HCT116 (cell line): ENCODE measurements at regions not wholly inside any gene's neighbourhood (a gene's known extent, or its start where the extent isn't known, plus 50 kb on each side); places are given as distances from the start of the nearest gene placed in this dataset.
A peak's percentile ranks its signal among the peaks of the same experiment; 100 is the strongest.

Experiments used
- ATAC-seq: fragments of 200-7000 bp; cut with Tn5 transposase; 2 replicates; pipeline ENCODE4 v1.9.1; 2020; ENCODE audit warnings: mild to moderate bottlenecking, moderate library complexity
- BruUV-seq: library from RNA; stranded (reverse); fragments of 400-500 nt; replicated peaks from 2 replicates; lab custom pipeline; 2021; lab: Mats Ljungman, UMichigan
- CTCF ChIA-PET: fragments of 300-600 bp; sonication (Branson Sonifier 250); formaldehyde crosslinking; loops from one replicate; lab custom pipeline; 2021; ENCODE audit warnings: antibody characterized with exemption; lab: Charles Lee
- POLR2A ChIA-PET: fragments of 300-600, 350-600 bp; sonication (Branson Sonifier 250); formaldehyde crosslinking; loops from one replicate; lab custom pipeline; 2021; ENCODE audit warnings: antibody characterized with exemption; lab: Charles Lee
- RAD21 ChIA-PET, 2 experiments: fragments of 300-600 bp; sonication (Branson Sonifier 250); formaldehyde crosslinking; loops; one replicate each; lab custom pipeline; 2023; ENCODE audit warnings: low total read pairs in 2 of 2; ENCODE audit not compliant: uncharacterized antibody in 2 of 2, unreplicated experiment in 2 of 2, low non-redundant PET in 1 of 2; lab: Charles Lee
- DNase-seq: peaks from one replicate; pipeline ENCODE4 v3.0.0-alpha.2; 2010; ENCODE audit warnings: low read depth, low spot score
- H2AFZ ChIP-seq: fragments of 200-600 bp; shearing (Covaris generic), sonication (generic); 2 replicates; pipeline ENCODE4 v1.6.1; 2017; ENCODE audit warnings: low read depth, mixed run types, mixed read lengths, antibody characterized with exemption, low read length; ENCODE audit not compliant: poor library complexity, severe bottlenecking
- H3K27ac ChIP-seq: 2 replicates; pipeline ENCODE4 v1.5.1; 2012; ENCODE audit warnings: low read depth, low read length
- H3K27me3 ChIP-seq: fragments of 200-600 bp; sonication (generic); 2 replicates; pipeline ENCODE4 v1.6.1; 2016; ENCODE audit warnings: mixed run types, low read length, mixed read lengths; ENCODE audit not compliant: insufficient read depth
- H3K36me3 ChIP-seq, 2 experiments: fragments of 200-500 bp in 1 of 2; fragments of 200-600 bp in 1 of 2; sonication (Bioruptor generic) in 1 of 2; sonication (generic) in 1 of 2; 2 replicates each; pipeline versions ENCODE4 v1.5.1 to v1.6.1; 2014 to 2016; ENCODE audit warnings: low read length in 2 of 2, inconsistent platforms in 1 of 2, mixed read lengths in 1 of 2, mixed run types in 1 of 2; ENCODE audit not compliant: insufficient read depth in 2 of 2, control insufficient read depth in 1 of 2
- H3K4me1 ChIP-seq, 2 experiments: fragments of 200-600 bp in 1 of 2; sonication (generic) in 1 of 2; 2 replicates each; pipeline versions ENCODE4 v1.5.1 to v1.6.1; 2012 to 2017; ENCODE audit warnings: low read length in 2 of 2, inconsistent platforms in 1 of 2, mild to moderate bottlenecking in 1 of 2, mixed read lengths in 1 of 2, mixed run types in 1 of 2, moderate library complexity in 1 of 2; ENCODE audit not compliant: insufficient read depth in 2 of 2, control insufficient read depth in 1 of 2
- H3K4me2 ChIP-seq: fragments of 200-600 bp; sonication (generic); 2 replicates; pipeline ENCODE4 v1.6.1; 2017; ENCODE audit warnings: mixed run types, low read length, mixed read lengths
- H3K4me3 ChIP-seq, 2 experiments: fragments of 200-600 bp in 1 of 2; sonication (generic) in 1 of 2; replicated peaks in 1 of 2; 2 replicates each; pipeline ENCODE4 v1.5.1; 2011 to 2016; ENCODE audit warnings: low read length in 2 of 2, control low read depth in 1 of 2, low read depth in 1 of 2, mild to moderate bottlenecking in 1 of 2, mixed read lengths in 1 of 2, mixed run types in 1 of 2
- H3K79me2 ChIP-seq: fragments of 200-600 bp; sonication (generic); 2 replicates; pipeline ENCODE4 v1.6.1; 2017; ENCODE audit warnings: mild to moderate bottlenecking, mixed run types, low read length, moderate library complexity, mixed read lengths; ENCODE audit not compliant: insufficient read depth
- H3K9ac ChIP-seq: fragments of 200-600 bp; sonication (generic); 2 replicates; pipeline ENCODE4 v1.6.1; 2016; ENCODE audit warnings: low read length, mixed read lengths
- H3K9me2 ChIP-seq: fragments of 200-600 bp; sonication (generic), shearing (Covaris generic); 2 replicates; pipeline ENCODE4 v1.6.1; 2017; ENCODE audit warnings: mixed run types, mild to moderate bottlenecking, moderate library complexity; ENCODE audit not compliant: insufficient read depth
- H3K9me3 ChIP-seq, 2 experiments: fragments of 200-500 bp in 1 of 2; fragments of 200-600 bp in 1 of 2; sonication (Bioruptor generic) in 1 of 2; sonication (generic) in 1 of 2; 2 replicates each; pipeline ENCODE4 v1.6.1; 2014 to 2017; ENCODE audit warnings: low read length in 2 of 2, mixed read lengths in 2 of 2, inconsistent platforms in 1 of 2, low read depth in 1 of 2, mild to moderate bottlenecking in 1 of 2, mixed run types in 1 of 2, moderate library complexity in 1 of 2; ENCODE audit not compliant: control insufficient read depth in 1 of 2, insufficient read depth in 1 of 2
- H4K20me1 ChIP-seq: fragments of 200-600 bp; sonication (generic), shearing (Covaris generic); 2 replicates; pipeline ENCODE4 v1.6.1; 2017; ENCODE audit warnings: mixed run types, mild to moderate bottlenecking, moderate library complexity; ENCODE audit not compliant: insufficient read depth
- CBX3 ChIP-seq: IDR thresholded peaks from 2 replicates; pipeline ENCODE4 v1.6.1; 2012; ENCODE audit warnings: low read depth
- EGR1 ChIP-seq: IDR thresholded peaks from 2 replicates; pipeline ENCODE4 v1.6.1; 2012; ENCODE audit warnings: low read depth
- ELF1 ChIP-seq: IDR thresholded peaks from 2 replicates; pipeline ENCODE4 v1.6.1; 2012; ENCODE audit warnings: low read depth, borderline replicate concordance
- EZH2 ChIP-seq: fragments of 200-600 bp; sonication (generic); IDR thresholded peaks from 2 replicates; pipeline ENCODE4 v1.6.1; 2017; ENCODE audit warnings: antibody characterized with exemption, mixed run types
- FOSL1 ChIP-seq: IDR thresholded peaks from 2 replicates; pipeline ENCODE4 v1.6.1; 2012; ENCODE audit warnings: low read depth
- JUND ChIP-seq: IDR thresholded peaks from 2 replicates; pipeline ENCODE4 v1.6.1; 2012
- POLR2AphosphoS5 ChIP-seq: IDR thresholded peaks from 2 replicates; pipeline ENCODE4 v1.6.1; 2011; ENCODE audit warnings: mild to moderate bottlenecking, low read depth, low read length, moderate library complexity
- RAD21 ChIP-seq: IDR thresholded peaks from 2 replicates; pipeline ENCODE4 v1.6.1; 2012; ENCODE audit warnings: low read depth, mild to moderate bottlenecking
- intact Hi-C: fragments of 100-400 bp; cut with micrococcal nuclease; formaldehyde crosslinking; loops from 2 replicates; pipeline ENCODE4 v1.10.0; 2022
- TF ChIP-seq, protein P1 (sequence below), 3 experiments: fragments of 200-600 bp in 1 of 3; sonication (generic) in 1 of 3; IDR thresholded peaks in 2 of 3; conservative IDR thresholded peaks in 1 of 3; 2 replicates each; pipeline ENCODE4 v1.5.1; 2012 to 2017; ENCODE audit warnings: low read depth in 2 of 3, low read length in 2 of 3, antibody characterized with exemption in 1 of 3, borderline replicate concordance in 1 of 3, control low read depth in 1 of 3, mild to moderate bottlenecking in 1 of 3, mixed read lengths in 1 of 3, mixed run types in 1 of 3, moderate library complexity in 1 of 3; ENCODE audit not compliant: insufficient read depth in 1 of 3
- TF ChIP-seq, protein P2 (sequence below): IDR thresholded peaks from 2 replicates; pipeline ENCODE4 v1.6.1; 2012
- TF ChIP-seq, protein P3 (sequence below): IDR thresholded peaks from 2 replicates; pipeline ENCODE4 v1.6.1; 2012

DNA sequence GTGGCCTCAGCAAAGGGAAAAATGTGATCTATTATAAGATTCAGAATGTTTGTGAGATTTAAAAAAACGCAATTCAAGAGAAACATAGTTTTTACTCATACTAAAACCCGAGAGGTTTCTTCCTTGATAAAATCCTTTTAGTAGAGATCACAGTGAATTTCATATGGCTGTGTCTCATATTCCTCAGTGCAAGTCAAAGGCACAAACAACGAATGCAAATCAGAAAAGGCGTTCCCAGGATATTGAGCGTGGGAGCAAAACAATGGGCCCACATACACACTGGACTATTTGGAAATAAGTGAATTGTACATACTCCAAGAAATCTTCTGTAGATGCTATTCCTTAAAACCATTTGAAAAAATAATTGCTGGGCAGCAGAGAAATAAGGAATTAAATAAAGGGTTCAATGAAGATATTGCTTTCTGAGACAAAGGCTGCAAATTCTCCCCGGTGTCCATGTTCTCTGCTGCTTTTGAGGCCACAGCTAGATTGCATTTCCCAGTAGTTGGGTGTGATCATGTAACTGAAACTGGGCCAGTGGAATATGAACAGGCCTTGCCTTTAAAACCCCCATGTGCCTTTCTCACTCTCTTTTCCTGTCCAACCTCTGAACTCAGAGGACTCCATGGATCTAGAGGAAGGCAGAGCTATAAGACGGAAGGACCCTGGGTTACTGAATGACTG, 144.6 kb upstream of the TBL1XR1 start:
- RAD21 ChIA-PET = no interaction called here
- Histone ChIP-seq H4K20me1 (no peaks in the 10 kb centered on the region), H3K4me2 (no peak overlapping the region), H3K27ac (no peak overlapping the region), H3K9me3 (no peaks in the 10 kb centered on the region), H3K36me3 (no peaks in the 10 kb centered on the region), H3K79me2 (no peaks in the 10 kb centered on the region), H2AFZ (peak overlapping the region; percentile 75), H3K27me3 (no peaks in the 10 kb centered on the region), H3K9ac (no peak overlapping the region), H3K4me3 (no peak overlapping the region), H3K9me2 (no peaks in the 10 kb centered on the region), H3K4me1 (peaks cover 22 to 46% of the 10 kb centered on the region in 2 experiments)
- ATAC-seq (no peak), DNase-seq (no peak)
- POLR2A ChIA-PET = interaction anchor here (1.4 kb wide), 1 partner anchor 16 kb away, joined by 3 read pairs; no protein-coding TSS in a partner anchor
- intact Hi-C loops = no loop called here
- CTCF ChIA-PET = no interaction called here
- no TSS peak for BruUV-seq
- TF ChIP-seq RAD21 (no peak), EZH2 (no peak), ELF1 (no peak), JUND (no peak), EGR1 (no peak), CBX3 (no peak), FOSL1 (no peak), POLR2AphosphoS5 (no peak)
- TF ChIP-seq, protein P1, sequence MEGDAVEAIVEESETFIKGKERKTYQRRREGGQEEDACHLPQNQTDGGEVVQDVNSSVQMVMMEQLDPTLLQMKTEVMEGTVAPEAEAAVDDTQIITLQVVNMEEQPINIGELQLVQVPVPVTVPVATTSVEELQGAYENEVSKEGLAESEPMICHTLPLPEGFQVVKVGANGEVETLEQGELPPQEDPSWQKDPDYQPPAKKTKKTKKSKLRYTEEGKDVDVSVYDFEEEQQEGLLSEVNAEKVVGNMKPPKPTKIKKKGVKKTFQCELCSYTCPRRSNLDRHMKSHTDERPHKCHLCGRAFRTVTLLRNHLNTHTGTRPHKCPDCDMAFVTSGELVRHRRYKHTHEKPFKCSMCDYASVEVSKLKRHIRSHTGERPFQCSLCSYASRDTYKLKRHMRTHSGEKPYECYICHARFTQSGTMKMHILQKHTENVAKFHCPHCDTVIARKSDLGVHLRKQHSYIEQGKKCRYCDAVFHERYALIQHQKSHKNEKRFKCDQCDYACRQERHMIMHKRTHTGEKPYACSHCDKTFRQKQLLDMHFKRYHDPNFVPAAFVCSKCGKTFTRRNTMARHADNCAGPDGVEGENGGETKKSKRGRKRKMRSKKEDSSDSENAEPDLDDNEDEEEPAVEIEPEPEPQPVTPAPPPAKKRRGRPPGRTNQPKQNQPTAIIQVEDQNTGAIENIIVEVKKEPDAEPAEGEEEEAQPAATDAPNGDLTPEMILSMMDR (IDR thresholded peaks at IDR 0.05 in 2 of 3, conservative IDR thresholded peaks at IDR 0.05 in 1 of 3; ENCODE audit: borderline replicate concordance in 1 of 3, insufficient read depth in 1 of 3, low read depth in 2 of 3, low read length in 2 of 3) = no peak
- TF ChIP-seq, protein P2, sequence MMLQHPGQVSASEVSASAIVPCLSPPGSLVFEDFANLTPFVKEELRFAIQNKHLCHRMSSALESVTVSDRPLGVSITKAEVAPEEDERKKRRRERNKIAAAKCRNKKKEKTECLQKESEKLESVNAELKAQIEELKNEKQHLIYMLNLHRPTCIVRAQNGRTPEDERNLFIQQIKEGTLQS = no peak
- TF ChIP-seq, protein P3, sequence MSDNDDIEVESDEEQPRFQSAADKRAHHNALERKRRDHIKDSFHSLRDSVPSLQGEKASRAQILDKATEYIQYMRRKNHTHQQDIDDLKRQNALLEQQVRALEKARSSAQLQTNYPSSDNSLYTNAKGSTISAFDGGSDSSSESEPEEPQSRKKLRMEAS = no peak
